ENCODE measurements at regions not wholly inside any gene's neighbourhood (a gene's known extent, or its start where the extent isn't known, plus 50 kb on each side); places are given as distances from the start of the nearest gene placed in this dataset.

GRCh38 chr2:51344886-51345285 is 313.0 kb upstream of the NRXN1 start:
- H3K27me3 ChIP-seq, result no peaks in the 10 kb centered on the region
- H3K9me3 ChIP-seq, result peaks cover 0 to 3% (median 0%) of the 10 kb centered on the region in 4 donors
- intact Hi-C loops (cut with DNase I), result no loop called here
- no peak overlapping the region for H3K4me3 ChIP-seq
- TF ChIP-seq EP300 (IDR thresholded peaks at IDR 0.05) (no peak), CTCF (IDR thresholded peaks at IDR 0.05) (no peak), POLR2AphosphoS5 (IDR thresholded peaks at IDR 0.05) (no peak), POLR2A (IDR thresholded peaks at IDR 0.05) (no peak)
- no peak for DNase-seq
- H3K4me1 ChIP-seq, result no peaks in the 10 kb centered on the region
- no peaks in the 10 kb centered on the region for H3K36me3 ChIP-seq
- 77 to 81% methylated on average over 2 of the region's 2 CpGs for WGBS, 2 donors
- no peak overlapping the region for H3K27ac ChIP-seq

GRCh38 chr2:51335087-51336058 is 303.4 kb upstream of the NRXN1 start:
- H3K27ac ChIP-seq, result no peak overlapping the region
- DNase-seq, result no peak
- intact Hi-C loops (cut with DNase I), result no loop called here
- no peaks in the 10 kb centered on the region for H3K4me1 ChIP-seq
- no peaks in the 10 kb centered on the region for H3K27me3 ChIP-seq
- H3K9me3 ChIP-seq, result no peaks in the 10 kb centered on the region
- no peak overlapping the region for H3K4me3 ChIP-seq
- 25 to 63% methylated on average over 7 of the region's 7 CpGs for WGBS, 2 donors
- TF ChIP-seq POLR2A (IDR thresholded peaks at IDR 0.05), result no peak
- TF ChIP-seq CTCF (IDR thresholded peaks at IDR 0.05), result no peak
- no peak for TF ChIP-seq POLR2AphosphoS5 (IDR thresholded peaks at IDR 0.05)
- no peaks in the 10 kb centered on the region for H3K36me3 ChIP-seq

- no peaks in the 10 kb centered on the region for H3K9me3 ChIP-seq
- no peak for TF ChIP-seq POLR2AphosphoS5 (IDR thresholded peaks at IDR 0.05)
- no peak for TF ChIP-seq EP300 (IDR thresholded peaks at IDR 0.05)
- TF ChIP-seq CTCF (IDR thresholded peaks at IDR 0.05), result no peak
- no peak for TF ChIP-seq POLR2A (IDR thresholded peaks at IDR 0.05)
- intact Hi-C loops (cut with DNase I), result no loop called here
- no peak overlapping the region for H3K4me3 ChIP-seq
- no peaks in the 10 kb centered on the region for H3K36me3 ChIP-seq
- WGBS, 2 donors, result 45 to 61% methylated on average over 1 of the region's 1 CpG
- no peak for DNase-seq
- H3K27me3 ChIP-seq, result no peaks in the 10 kb centered on the region
- H3K4me1 ChIP-seq, result no peaks in the 10 kb centered on the region
- H3K27ac ChIP-seq, result no peak overlapping the region
Measured at GRCh38 chr2:51329512-51329911, 297.6 kb upstream of the NRXN1 start.

- DNase-seq, result no peak
- 69 to 79% methylated on average over 4 of the region's 4 CpGs for WGBS, 2 donors
- TF ChIP-seq EP300 (IDR thresholded peaks at IDR 0.05) (no peak), POLR2A (IDR thresholded peaks at IDR 0.05) (no peak), POLR2AphosphoS5 (IDR thresholded peaks at IDR 0.05) (no peak), CTCF (IDR thresholded peaks at IDR 0.05) (no peak)
Measured at GRCh38 chr2:51324051-51324450, 292.1 kb upstream of the NRXN1 start.

More at GRCh38 chr2:51324051-51324450, 292.1 kb upstream of the NRXN1 start:
- no peaks in the 10 kb centered on the region for H3K9me3 ChIP-seq
- no peaks in the 10 kb centered on the region for H3K4me1 ChIP-seq
- intact Hi-C loops (cut with DNase I), result no loop called here
- no peaks in the 10 kb centered on the region for H3K36me3 ChIP-seq
- no peaks in the 10 kb centered on the region for H3K27me3 ChIP-seq
- no peak overlapping the region for H3K27ac ChIP-seq
- no peak overlapping the region for H3K4me3 ChIP-seq

All from sigmoid colon (tissue), 6 donors.